ENCODE measurements at regions not wholly inside any gene's neighbourhood (a gene's known extent, or its start where the extent isn't known, plus 50 kb on each side); places are given as distances from the start of the nearest gene placed in this dataset.

DNA sequence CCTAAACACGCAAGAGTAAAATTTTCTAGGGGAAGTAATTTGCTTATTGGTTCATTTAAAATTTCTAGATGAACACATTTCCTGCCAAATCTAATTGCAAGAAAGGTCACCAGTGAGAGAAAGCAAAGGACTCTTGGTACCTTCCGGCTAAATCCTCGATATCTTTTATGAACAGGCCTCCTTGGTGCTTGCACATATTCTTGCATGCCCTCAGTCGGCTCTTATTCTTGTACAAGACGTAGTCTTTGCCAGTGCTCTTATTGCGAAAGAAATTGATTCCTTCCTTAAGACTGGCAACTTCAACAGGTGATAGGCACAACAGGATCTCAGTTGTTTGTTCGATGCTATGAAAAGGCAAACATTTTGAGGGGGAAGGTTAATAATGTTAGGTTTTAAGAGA lies 141.7 kb upstream of the CARMIL1 start:
- TF ChIP-seq, protein P1, sequence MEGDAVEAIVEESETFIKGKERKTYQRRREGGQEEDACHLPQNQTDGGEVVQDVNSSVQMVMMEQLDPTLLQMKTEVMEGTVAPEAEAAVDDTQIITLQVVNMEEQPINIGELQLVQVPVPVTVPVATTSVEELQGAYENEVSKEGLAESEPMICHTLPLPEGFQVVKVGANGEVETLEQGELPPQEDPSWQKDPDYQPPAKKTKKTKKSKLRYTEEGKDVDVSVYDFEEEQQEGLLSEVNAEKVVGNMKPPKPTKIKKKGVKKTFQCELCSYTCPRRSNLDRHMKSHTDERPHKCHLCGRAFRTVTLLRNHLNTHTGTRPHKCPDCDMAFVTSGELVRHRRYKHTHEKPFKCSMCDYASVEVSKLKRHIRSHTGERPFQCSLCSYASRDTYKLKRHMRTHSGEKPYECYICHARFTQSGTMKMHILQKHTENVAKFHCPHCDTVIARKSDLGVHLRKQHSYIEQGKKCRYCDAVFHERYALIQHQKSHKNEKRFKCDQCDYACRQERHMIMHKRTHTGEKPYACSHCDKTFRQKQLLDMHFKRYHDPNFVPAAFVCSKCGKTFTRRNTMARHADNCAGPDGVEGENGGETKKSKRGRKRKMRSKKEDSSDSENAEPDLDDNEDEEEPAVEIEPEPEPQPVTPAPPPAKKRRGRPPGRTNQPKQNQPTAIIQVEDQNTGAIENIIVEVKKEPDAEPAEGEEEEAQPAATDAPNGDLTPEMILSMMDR (conservative IDR thresholded peaks at IDR 0.05): no peak
- no peak for TF ChIP-seq EZH2 (IDR thresholded peaks at IDR 0.05; ENCODE audit: low read depth)

All from PC-9 (cell line).